HEK293 (cell line): ENCODE measurements at regions not wholly inside any gene's neighbourhood (a gene's known extent, or its start where the extent isn't known, plus 50 kb on each side); places are given as distances from the start of the nearest gene placed in this dataset.

ENCODE experiments used
- CTCF ChIA-PET: fragments of 350-600 bp; formaldehyde crosslinking; extraction: SDS; loops from one replicate; lab custom pipeline; 2021; ENCODE audit warnings: antibody characterized with exemption; lab: Yijun Ruan, JAX
- POLR2A ChIA-PET: fragments of 300-600 bp; formaldehyde crosslinking; extraction: SDS; loops from one replicate; lab custom pipeline; 2020; ENCODE audit warnings: antibody characterized with exemption, inconsistent platforms; lab: Yijun Ruan, JAX
- H3K27ac ChIP-seq: fragments of 200-500 bp; sonication (Bioruptor generic); 2 replicates; pipeline ENCODE4 v1.5.1; 2014; ENCODE audit warnings: low read depth, low read length, control low read depth, inconsistent platforms; ENCODE audit errors: extremely low read depth
- H3K36me3 ChIP-seq, 2 experiments: fragments of 200-500 bp in 1 of 2; sonication (Bioruptor generic) in 1 of 2; 1 replicate in 1 of 2; 2 replicates in 1 of 2; pipeline ENCODE4 v1.5.1; 2014 to 2017; ENCODE audit warnings: inconsistent platforms in 2 of 2, low read length in 2 of 2; ENCODE audit not compliant: control insufficient read depth in 2 of 2, insufficient read depth in 1 of 2
- H3K4me1 ChIP-seq: fragments of 200-500 bp; sonication (Bioruptor generic); 2 replicates; pipeline ENCODE4 v1.5.1; 2014; ENCODE audit warnings: mild to moderate bottlenecking, low read length, inconsistent platforms; ENCODE audit not compliant: control insufficient read depth, insufficient read depth
- H3K4me3 ChIP-seq: 2 replicates; pipeline ENCODE4 v1.5.1; 2011; ENCODE audit warnings: low read depth, mild to moderate bottlenecking, control low read depth, low read length, moderate library complexity
- H3K9me3 ChIP-seq: fragments of 200-500 bp; sonication (Bioruptor generic); 2 replicates; pipeline ENCODE4 v1.5.1; 2014; ENCODE audit warnings: low read depth, low read length, inconsistent platforms; ENCODE audit not compliant: control insufficient read depth, insufficient read depth
- ATF2 ChIP-seq: fragments of 450-650 bp; formaldehyde crosslinking; IDR thresholded peaks from 2 replicates; pipeline ENCODE4 v1.5.1; 2016; ENCODE audit warnings: missing biosample characterization, missing genetic modification characterization, low read depth
- BCL11B ChIP-seq: fragments of 450-650 bp; formaldehyde crosslinking; IDR thresholded peaks from 2 replicates; pipeline ENCODE4 v1.5.1; 2016; ENCODE audit warnings: low read depth, missing biosample characterization, missing genetic modification characterization
- CTCF ChIP-seq: fragments of 450-650 bp; formaldehyde crosslinking; IDR thresholded peaks from 2 replicates; pipeline ENCODE4 v1.5.1; 2016; ENCODE audit warnings: missing biosample characterization, missing genetic modification characterization
- INSM2 ChIP-seq: fragments of 450-650 bp; formaldehyde crosslinking; IDR thresholded peaks from 2 replicates; pipeline ENCODE4 v1.5.1; 2016; ENCODE audit warnings: missing biosample characterization, missing genetic modification characterization
- MEIS1 ChIP-seq: sonication (generic); formaldehyde crosslinking; IDR thresholded peaks from 2 replicates; pipeline ENCODE4 v1.8.1; 2022; ENCODE audit warnings: missing genetic modification reagents, mild to moderate bottlenecking, borderline replicate concordance
- SETDB1 ChIP-seq: IDR thresholded peaks from one replicate; pipeline ENCODE4 v1.6.1; 2017; ENCODE audit warnings: mild to moderate bottlenecking, low read length, moderate library complexity, mixed read lengths; ENCODE audit not compliant: insufficient read length
- SP2 ChIP-seq: fragments of 450-650 bp; formaldehyde crosslinking; IDR thresholded peaks from 2 replicates; pipeline ENCODE4 v1.5.1; 2016; ENCODE audit warnings: missing biosample characterization, missing genetic modification characterization
- ZBTB6 ChIP-seq: fragments of 450-650 bp; formaldehyde crosslinking; IDR thresholded peaks from 2 replicates; pipeline ENCODE4 v1.5.1; 2017; ENCODE audit warnings: missing biosample characterization, missing genetic modification characterization
- ZNF121 ChIP-seq: fragments of 450-650 bp; formaldehyde crosslinking; IDR thresholded peaks from 2 replicates; pipeline ENCODE4 v1.5.1; 2016; ENCODE audit warnings: missing biosample characterization, missing genetic modification characterization
- ZNF148 ChIP-seq: fragments of 450-650 bp; formaldehyde crosslinking; IDR thresholded peaks from 2 replicates; pipeline ENCODE4 v1.5.0; 2017; ENCODE audit warnings: missing biosample characterization, missing genetic modification characterization, borderline replicate concordance
- ZNF23 ChIP-seq: fragments of 450-650 bp; formaldehyde crosslinking; IDR thresholded peaks from 2 replicates; pipeline ENCODE4 v1.5.1; 2016; ENCODE audit warnings: missing biosample characterization, missing genetic modification characterization, borderline replicate concordance
- ZNF26 ChIP-seq: fragments of 450-650 bp; formaldehyde crosslinking; IDR thresholded peaks from 2 replicates; pipeline ENCODE4 v1.5.1; 2016; ENCODE audit warnings: missing biosample characterization, missing genetic modification characterization
- ZNF280C ChIP-seq: fragments of 450-650 bp; formaldehyde crosslinking; IDR thresholded peaks from 2 replicates; pipeline ENCODE4 v1.5.1; 2016; ENCODE audit warnings: missing biosample characterization, missing genetic modification characterization
- ZNF335 ChIP-seq: fragments of 450-650 bp; formaldehyde crosslinking; conservative IDR thresholded peaks from 2 replicates; pipeline ENCODE4 v1.5.1; 2016; ENCODE audit warnings: missing biosample characterization, missing genetic modification characterization
- ZNF404 ChIP-seq: fragments of 450-650 bp; formaldehyde crosslinking; IDR thresholded peaks from 2 replicates; pipeline ENCODE4 v1.5.1; 2017; ENCODE audit warnings: missing biosample characterization, missing genetic modification characterization
- ZNF580 ChIP-seq: fragments of 450-650 bp; formaldehyde crosslinking; IDR thresholded peaks from 2 replicates; pipeline ENCODE4 v1.5.1; 2016; ENCODE audit warnings: missing biosample characterization, missing genetic modification characterization
- ZNF600 ChIP-seq: fragments of 450-650 bp; formaldehyde crosslinking; IDR thresholded peaks from 2 replicates; pipeline ENCODE4 v1.5.1; 2016; ENCODE audit warnings: missing biosample characterization, missing genetic modification characterization
- ZNF610 ChIP-seq: fragments of 450-650 bp; formaldehyde crosslinking; IDR thresholded peaks from 2 replicates; pipeline ENCODE4 v1.5.1; 2016; ENCODE audit warnings: missing biosample characterization, missing genetic modification characterization, borderline replicate concordance
- ZNF677 ChIP-seq: fragments of 450-650 bp; IDR thresholded peaks from 2 replicates; pipeline ENCODE4 v1.5.0; 2018; ENCODE audit warnings: missing biosample characterization, mild to moderate bottlenecking, missing genetic modification characterization, moderate library complexity
- ZNF792 ChIP-seq: fragments of 450-650 bp; formaldehyde crosslinking; IDR thresholded peaks from 2 replicates; pipeline ENCODE4 v1.5.1; 2016; ENCODE audit warnings: missing biosample characterization, missing genetic modification characterization
- ZSCAN23 ChIP-seq: fragments of 450-650 bp; formaldehyde crosslinking; IDR thresholded peaks from 2 replicates; pipeline ENCODE4 v1.5.1; 2016; ENCODE audit warnings: missing biosample characterization, missing genetic modification characterization

GRCh38 chr15:62779036-62779770 is 263.3 kb upstream of the TPM1 start (continued):
- TF ChIP-seq INSM2 (tag by site-specific recombination) (no peak), ZNF404 (no peak), MEIS1 (CRISPR knock-in tag) (no peak), ZNF23 (tag by site-specific recombination) (no peak)
- TF ChIP-seq, all 188 proteins: peak for 0

- POLR2A ChIA-PET = no interaction called here
- Histone ChIP-seq H3K27ac (no peak overlapping the region), H3K4me3 (no peak overlapping the region), H3K36me3 (no peaks in the 10 kb centered on the region), H3K9me3 (no peaks in the 10 kb centered on the region), H3K4me1 (no peaks in the 10 kb centered on the region)
- no peak for TF ChIP-seq ZNF610 (tag by site-specific recombination)
- no peak for TF ChIP-seq ZNF580 (tag by site-specific recombination)
- TF ChIP-seq ZNF121 (tag by site-specific recombination) = no peak
- no peak for TF ChIP-seq ATF2 (tag by site-specific recombination)
- no peak for TF ChIP-seq ZNF677
- TF ChIP-seq SETDB1 = no peak
- no peak for TF ChIP-seq ZNF600 (tag by site-specific recombination)
- no peak for TF ChIP-seq CTCF (tag by site-specific recombination)
- TF ChIP-seq ZNF792 (tag by site-specific recombination) = no peak
- TF ChIP-seq ZNF280C (tag by site-specific recombination) = no peak
- no peak for TF ChIP-seq ZBTB6 (tag by site-specific recombination)
- no peak for TF ChIP-seq ZNF26 (tag by site-specific recombination)
- no peak for TF ChIP-seq ZNF335
- TF ChIP-seq ZNF148 = no peak
- no peak for TF ChIP-seq BCL11B
- TF ChIP-seq SP2 (tag by site-specific recombination) = no peak
- TF ChIP-seq ZSCAN23 (tag by site-specific recombination) = no peak
- CTCF ChIA-PET = interaction anchor here (0.6 to 1.4 kb wide), 3 partner anchors 48 to 316 kb away, joined by 3 to 5 read pairs (median 3); no protein-coding TSS in a partner anchor
Observed at GRCh38 chr15:62779899-62780298, 262.6 kb upstream of the TPM1 start.
